Karpas-422 (cell line): ENCODE measurements at regions not wholly inside any gene's neighbourhood (a gene's known extent, or its start where the extent isn't known, plus 50 kb on each side); places are given as distances from the start of the nearest gene placed in this dataset.

Experiments
- DNase-seq: peaks from one replicate; pipeline ENCODE4 v3.0.0-alpha.2; 2015
- H2AFZ ChIP-seq: fragments of 200-600 bp; sonication (generic); 2 replicates; pipeline ENCODE4 v1.6.1; 2014; ENCODE audit warnings: antibody characterized with exemption, low read length, mixed read lengths
- H3K27ac ChIP-seq: fragments of 200-600 bp; sonication (generic); 2 replicates; pipeline ENCODE4 v1.5.1; 2014; ENCODE audit warnings: mild to moderate bottlenecking, low read length, moderate library complexity
- H3K27me3 ChIP-seq: fragments of 200-600 bp; sonication (generic); 2 replicates; pipeline ENCODE4 v1.6.1; 2014; ENCODE audit warnings: low read length, mixed read lengths
- H3K36me3 ChIP-seq: fragments of 200-600 bp; sonication (generic); 2 replicates; pipeline ENCODE4 v1.6.1; 2014; ENCODE audit warnings: low read length, mixed read lengths; ENCODE audit not compliant: insufficient read depth
- H3K4me1 ChIP-seq: fragments of 200-600 bp; sonication (generic); 2 replicates; pipeline ENCODE4 v1.6.1; 2014; ENCODE audit warnings: mild to moderate bottlenecking, low read length, mixed read lengths
- H3K4me2 ChIP-seq: fragments of 200-600 bp; sonication (generic); 2 replicates; pipeline ENCODE4 v1.6.1; 2014; ENCODE audit warnings: low read length, low read depth, mild to moderate bottlenecking; ENCODE audit not compliant: poor library complexity, severe bottlenecking
- H3K4me3 ChIP-seq: fragments of 200-600 bp; sonication (generic); 2 replicates; pipeline ENCODE4 v1.5.1; 2014; ENCODE audit warnings: mild to moderate bottlenecking, antibody characterized with exemption, low read length, mixed read lengths
- H3K79me2 ChIP-seq: fragments of 200-600 bp; sonication (generic); 2 replicates; pipeline ENCODE4 v1.6.1; 2014; ENCODE audit warnings: mild to moderate bottlenecking, low read length, mixed read lengths
- H3K9ac ChIP-seq: fragments of 200-600 bp; sonication (generic); 2 replicates; pipeline ENCODE4 v1.6.0; 2014; ENCODE audit warnings: low read length
- H3K9me2 ChIP-seq: fragments of 200-600 bp; sonication (generic), shearing (Covaris generic); replicated peaks from 2 replicates; pipeline ENCODE4 v1.6.0; 2014; ENCODE audit warnings: mild to moderate bottlenecking, low read length, moderate library complexity; ENCODE audit not compliant: insufficient read depth
- H3K9me3 ChIP-seq: fragments of 300-700, 200-600 bp; sonication (generic); 2 replicates; pipeline ENCODE4 v1.6.1; 2014; ENCODE audit warnings: low read length, mixed read lengths
- H4K20me1 ChIP-seq: fragments of 200-600 bp; sonication (generic); 2 replicates; pipeline ENCODE4 v1.6.1; 2014; ENCODE audit warnings: mild to moderate bottlenecking, antibody characterized with exemption, low read length, low read depth; ENCODE audit not compliant: insufficient read depth

DNA sequence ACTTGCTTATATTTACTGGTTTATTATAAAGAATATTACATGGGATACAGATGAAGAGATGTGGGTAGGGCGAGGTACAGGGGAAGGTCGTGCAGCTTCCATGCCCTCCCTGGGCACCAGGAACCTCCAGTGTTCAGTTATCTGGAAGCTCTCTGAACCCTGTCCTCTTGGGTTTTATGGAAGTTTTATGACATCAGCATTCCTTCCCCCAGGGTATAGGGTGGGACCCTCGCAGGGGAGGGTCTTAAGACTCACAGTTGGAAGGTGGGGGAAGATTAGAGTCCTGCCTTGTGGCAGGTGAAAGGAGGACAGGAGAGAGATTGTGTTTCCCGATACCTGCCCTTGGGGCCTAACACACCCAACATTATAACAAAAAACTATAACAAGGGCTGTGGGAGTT lies 71.8 kb upstream of the NPAS1 start:
- no peak for DNase-seq
- H3K9ac ChIP-seq, result no peak overlapping the region
- H3K27me3 ChIP-seq, result no peaks in the 10 kb centered on the region
- H3K4me1 ChIP-seq, result peaks cover 44% of the 10 kb centered on the region
- H4K20me1 ChIP-seq, result no peaks in the 10 kb centered on the region
- H3K36me3 ChIP-seq, result 0 out of 2 replicates have a peak, but pooled peaks cover 3% of the 10 kb centered on the region
- H3K9me2 ChIP-seq, result no peaks in the 10 kb centered on the region
- H3K4me2 ChIP-seq, result no peak overlapping the region
- H3K4me3 ChIP-seq, result no peak overlapping the region
- H3K9me3 ChIP-seq, result no peaks in the 10 kb centered on the region
- H2AFZ ChIP-seq, result no peak overlapping the region
- no peak overlapping the region for H3K27ac ChIP-seq
- peaks cover 96% of the 10 kb centered on the region for H3K79me2 ChIP-seq

DNA sequence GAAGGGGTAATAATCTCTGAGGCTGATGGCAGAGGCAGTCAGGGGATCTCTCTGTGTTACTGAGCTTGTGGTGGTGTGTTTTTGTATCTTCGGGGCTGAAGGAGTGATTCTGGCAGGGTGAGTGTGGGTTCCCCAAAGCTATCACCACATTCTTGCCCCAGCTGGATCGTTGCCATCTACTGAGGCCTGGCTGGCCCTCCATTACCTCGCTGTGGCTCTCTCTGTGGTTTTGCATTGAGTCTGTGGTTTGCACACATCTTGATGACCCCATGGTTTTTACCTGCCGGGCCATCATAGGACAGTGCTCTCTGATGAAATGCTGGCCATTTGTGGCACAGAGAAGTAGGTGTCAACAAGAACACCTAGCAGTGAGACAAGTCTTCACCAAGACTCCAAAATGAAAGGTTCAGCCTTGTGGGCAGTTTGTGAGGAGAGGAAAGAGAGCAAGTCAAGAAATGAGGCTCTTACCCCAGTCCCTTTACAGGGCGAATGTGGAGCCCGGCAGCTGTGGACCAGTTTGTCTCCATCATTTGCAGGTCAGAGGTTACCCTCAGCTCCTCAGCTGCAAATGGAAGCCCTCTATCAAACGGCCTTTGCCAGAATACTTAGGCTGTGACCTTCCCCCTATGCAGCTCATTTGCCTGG lies 69.0 kb upstream of the NPAS1 start:
- peak overlapping the region; percentile 9; the same call in 1 of the 2 replicates for H3K4me3 ChIP-seq
- H3K27me3 ChIP-seq, result no peaks in the 10 kb centered on the region
- no peaks in the 10 kb centered on the region for H4K20me1 ChIP-seq
- peak overlapping the region; percentile 36; the same call in 1 of the 2 replicates for H3K9ac ChIP-seq
- 0 out of 2 replicates have a peak, but pooled peaks cover 3% of the 10 kb centered on the region for H3K36me3 ChIP-seq
- H3K4me2 ChIP-seq, result peak overlapping the region; percentile 29
- peaks cover 61% of the 10 kb centered on the region for H3K4me1 ChIP-seq
- H3K79me2 ChIP-seq, result peaks cover 96% of the 10 kb centered on the region
- DNase-seq, result peak; percentile 57
- no peaks in the 10 kb centered on the region for H3K9me3 ChIP-seq
- peak overlapping the region; percentile 59 for H3K27ac ChIP-seq
- H3K9me2 ChIP-seq, result no peaks in the 10 kb centered on the region
- no peak overlapping the region for H2AFZ ChIP-seq

DNA sequence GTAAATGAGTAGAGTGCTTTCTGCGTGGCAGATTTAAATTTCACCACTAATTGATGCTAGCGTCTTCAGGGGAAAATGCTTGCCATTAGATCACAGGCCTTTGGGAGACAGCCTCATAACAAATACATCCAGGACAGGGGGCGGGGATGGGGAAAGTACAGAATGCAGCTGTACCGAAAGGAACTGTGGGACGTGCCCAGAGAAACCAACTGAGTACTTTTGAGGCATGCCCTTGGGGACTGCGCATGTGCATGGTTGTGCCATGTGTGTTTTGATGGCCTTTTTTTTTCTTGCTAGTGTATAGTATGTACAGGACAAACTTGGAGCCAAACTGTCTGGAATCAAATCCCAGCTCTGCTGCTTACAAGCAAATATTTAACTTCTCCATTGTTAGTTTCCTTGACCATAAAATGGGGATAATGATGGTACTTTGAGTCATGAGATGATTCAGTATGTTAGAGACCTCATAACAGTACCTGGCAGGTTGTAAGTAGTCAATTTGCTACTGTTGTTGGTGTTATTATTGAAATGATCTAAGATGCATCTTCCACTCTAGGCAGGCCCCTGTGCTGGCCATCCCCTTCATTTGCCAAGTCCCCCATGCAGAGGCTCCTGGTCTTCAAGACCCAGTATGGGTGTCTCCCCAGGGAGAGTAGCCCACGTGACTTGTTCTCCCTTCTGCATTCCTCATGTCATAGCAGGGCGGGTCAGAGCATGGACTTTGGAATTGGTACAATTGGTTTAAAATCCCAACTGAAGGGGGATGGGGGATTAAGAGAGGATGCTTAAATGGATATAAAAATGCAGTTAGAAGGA lies 68.3 kb upstream of the NPAS1 start:
- peaks cover 63% of the 10 kb centered on the region for H3K4me1 ChIP-seq
- no peak overlapping the region for H3K9ac ChIP-seq
- no peaks in the 10 kb centered on the region for H3K9me3 ChIP-seq
- no peaks in the 10 kb centered on the region for H4K20me1 ChIP-seq
- H2AFZ ChIP-seq, result no peak overlapping the region
- 0 out of 2 replicates have a peak, but pooled peaks cover 3% of the 10 kb centered on the region for H3K36me3 ChIP-seq
- no peak overlapping the region for H3K4me3 ChIP-seq
- H3K9me2 ChIP-seq, result no peaks in the 10 kb centered on the region
- peak overlapping the region; percentile 59; the same call in 1 of the 2 replicates for H3K27ac ChIP-seq
- peaks cover 96% of the 10 kb centered on the region for H3K79me2 ChIP-seq
- H3K4me2 ChIP-seq, result peak overlapping the region; percentile 29
- no peaks in the 10 kb centered on the region for H3K27me3 ChIP-seq
- DNase-seq, result no peak

DNA sequence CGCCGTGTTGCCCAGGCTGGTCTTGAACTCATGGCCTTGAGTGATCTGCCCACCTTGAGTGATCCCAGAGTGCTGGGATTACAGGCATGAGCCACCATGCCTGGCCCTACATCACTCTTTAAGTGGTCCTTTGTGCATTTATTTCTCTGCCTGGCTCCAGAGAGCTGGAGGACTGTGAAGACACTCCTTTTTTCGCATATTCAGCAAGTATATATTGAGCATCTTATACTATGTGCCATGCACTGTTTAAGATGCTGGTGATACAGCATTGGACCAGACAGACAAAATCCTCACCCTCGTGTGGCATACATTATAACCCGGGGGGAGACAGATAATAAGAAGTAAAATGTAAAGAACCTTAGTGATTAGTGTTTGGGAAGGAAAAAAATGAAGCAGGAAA lies 66.8 kb upstream of the NPAS1 start:
- H2AFZ ChIP-seq, result no peak overlapping the region
- no peak overlapping the region for H3K9ac ChIP-seq
- no peaks in the 10 kb centered on the region for H3K9me2 ChIP-seq
- no peak overlapping the region for H3K4me3 ChIP-seq
- DNase-seq, result no peak
- no peak overlapping the region for H3K27ac ChIP-seq
- H3K36me3 ChIP-seq, result 0 out of 2 replicates have a peak, but pooled peaks cover 7% of the 10 kb centered on the region
- peaks cover 96% of the 10 kb centered on the region for H3K79me2 ChIP-seq
- H3K9me3 ChIP-seq, result no peaks in the 10 kb centered on the region
- peaks cover 63% of the 10 kb centered on the region for H3K4me1 ChIP-seq
- no peak overlapping the region for H3K4me2 ChIP-seq
- H3K27me3 ChIP-seq, result no peaks in the 10 kb centered on the region
- H4K20me1 ChIP-seq, result no peaks in the 10 kb centered on the region

DNA sequence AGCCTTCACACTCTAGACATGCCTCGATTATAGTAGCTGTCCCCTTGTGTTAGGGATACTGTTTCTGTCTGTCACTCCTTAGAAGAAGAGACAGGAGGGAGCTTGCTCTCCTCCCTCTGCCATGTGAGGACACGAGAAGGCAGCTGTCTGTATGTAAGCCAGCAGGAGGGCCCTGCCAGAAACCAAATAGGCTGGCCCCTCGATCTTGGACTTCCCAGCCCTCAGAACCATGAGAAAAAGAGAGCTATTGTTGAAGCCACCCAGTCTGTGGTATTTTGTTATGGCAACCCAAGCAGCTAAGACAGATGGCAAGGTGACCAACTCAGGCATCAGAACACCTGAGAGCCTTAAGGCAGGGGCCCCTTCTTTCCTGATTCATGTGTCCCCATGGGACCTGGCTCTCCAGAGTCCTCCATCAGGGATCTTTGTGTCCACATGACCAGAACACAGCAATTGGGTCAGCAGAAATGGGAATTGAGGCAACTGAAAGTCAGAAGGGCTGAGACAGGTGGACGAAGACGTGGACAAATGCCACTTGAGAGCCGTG lies 65.6 kb upstream of the NPAS1 start:
- H2AFZ ChIP-seq, result no peak overlapping the region
- no peaks in the 10 kb centered on the region for H4K20me1 ChIP-seq
- H3K36me3 ChIP-seq, result 0 out of 2 replicates have a peak, but pooled peaks cover 3% of the 10 kb centered on the region
- H3K9me3 ChIP-seq, result no peaks in the 10 kb centered on the region
- H3K27me3 ChIP-seq, result no peaks in the 10 kb centered on the region
- DNase-seq, result no peak
- H3K4me1 ChIP-seq, result peaks cover 57% of the 10 kb centered on the region
- no peak overlapping the region for H3K4me3 ChIP-seq
- H3K4me2 ChIP-seq, result no peak overlapping the region
- no peak overlapping the region for H3K9ac ChIP-seq
- H3K9me2 ChIP-seq, result no peaks in the 10 kb centered on the region
- H3K27ac ChIP-seq, result 0 out of 2 replicates have a peak overlapping the region, but pooled peaks have one; percentile 1
- H3K79me2 ChIP-seq, result peaks cover 94% of the 10 kb centered on the region

DNA sequence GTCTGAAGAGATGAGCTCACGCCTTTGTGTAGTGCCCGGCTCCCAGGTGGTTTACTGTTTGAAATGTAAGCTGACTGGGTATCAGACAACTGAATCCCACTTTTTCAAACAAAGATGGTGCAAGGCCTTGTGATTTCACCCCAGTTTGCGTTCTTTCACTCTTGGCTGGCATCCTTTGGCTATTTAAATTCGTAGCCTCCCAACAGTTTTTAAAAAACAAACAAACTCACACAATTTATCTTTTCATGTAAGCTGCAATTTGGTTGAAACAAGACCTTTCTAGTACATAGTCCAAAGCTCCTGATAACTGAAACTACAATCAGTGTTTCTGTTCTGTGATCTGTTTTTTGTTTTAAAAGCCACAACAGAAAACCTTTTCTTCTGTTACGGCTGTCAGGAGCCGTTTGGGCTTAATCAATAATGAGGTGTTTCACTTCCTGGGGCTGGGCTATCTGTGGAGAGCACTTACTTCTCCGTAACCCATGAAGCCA lies 65.1 kb upstream of the NPAS1 start:
- Histone ChIP-seq H3K9me2 (no peaks in the 10 kb centered on the region), H3K9me3 (no peaks in the 10 kb centered on the region), H3K27me3 (no peaks in the 10 kb centered on the region), H3K4me1 (peaks cover 51% of the 10 kb centered on the region), H4K20me1 (no peaks in the 10 kb centered on the region), H2AFZ (no peak overlapping the region), H3K27ac (peak overlapping the region; percentile 38), H3K79me2 (peaks cover 91% of the 10 kb centered on the region), H3K4me2 (peak overlapping the region; percentile 8), H3K9ac (no peak overlapping the region), H3K4me3 (no peak overlapping the region), H3K36me3 (0 out of 2 replicates have a peak, but pooled peaks cover 3% of the 10 kb centered on the region)
- no peak for DNase-seq

DNA sequence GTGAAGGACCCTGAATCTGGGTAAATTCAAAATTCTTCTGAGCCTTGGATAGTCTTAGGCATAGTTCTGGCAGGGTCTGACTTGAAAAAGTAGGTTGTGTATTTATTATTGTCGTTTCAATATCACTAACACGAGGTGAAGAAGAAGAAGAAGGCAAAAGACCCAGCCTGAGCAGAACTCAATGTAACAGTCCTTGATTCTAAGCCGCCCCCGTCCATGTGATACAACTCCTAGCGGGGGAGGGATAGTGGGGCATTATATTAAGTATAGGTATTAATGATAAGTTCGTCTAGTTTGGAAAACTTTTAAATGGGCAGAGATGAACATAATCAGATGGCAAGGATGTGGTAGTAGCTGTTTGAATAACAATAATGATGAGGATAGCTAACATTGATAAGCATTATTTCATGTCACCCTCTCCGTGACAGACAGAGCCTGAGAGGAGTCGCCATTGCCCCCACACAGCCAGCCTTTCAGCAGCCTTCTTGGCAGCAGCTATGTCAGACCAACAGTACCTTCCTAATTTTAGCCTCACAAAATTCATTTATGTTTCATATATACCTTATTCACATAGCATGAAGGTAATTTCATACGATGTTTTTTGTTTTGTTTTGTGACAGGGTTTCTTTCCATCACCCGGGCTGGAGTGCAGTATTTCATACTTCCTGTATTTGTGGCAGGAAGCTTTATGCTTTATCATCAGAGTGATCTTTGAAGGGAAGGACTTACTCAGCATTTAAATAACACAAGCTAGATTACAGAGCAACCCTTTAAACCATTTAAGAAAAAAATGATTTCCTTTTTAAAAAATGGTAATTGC lies 64.4 kb upstream of the NPAS1 start:
- Histone ChIP-seq H3K27me3 (no peaks in the 10 kb centered on the region), H3K4me1 (peaks cover 45% of the 10 kb centered on the region), H3K4me2 (peak overlapping the region; percentile 8), H3K36me3 (0 out of 2 replicates have a peak, but pooled peaks cover 3% of the 10 kb centered on the region), H3K27ac (peak overlapping the region; percentile 38), H3K9ac (no peak overlapping the region), H3K79me2 (peaks cover 90% of the 10 kb centered on the region), H2AFZ (no peak overlapping the region), H3K4me3 (no peak overlapping the region), H3K9me3 (no peaks in the 10 kb centered on the region), H4K20me1 (no peaks in the 10 kb centered on the region), H3K9me2 (no peaks in the 10 kb centered on the region)
- no peak for DNase-seq
